ENCODE measurements at regions not wholly inside any gene's neighbourhood (a gene's known extent, or its start where the extent isn't known, plus 50 kb on each side); places are given as distances from the start of the nearest gene placed in this dataset.
A peak's percentile ranks its signal among the peaks of the same experiment; 100 is the strongest.
"Not testable (repeated sequence)": the region's sequence is repeated elsewhere in the genome, so short reads cannot be mapped to it uniquely, and the experiment has no call there.

DNA sequence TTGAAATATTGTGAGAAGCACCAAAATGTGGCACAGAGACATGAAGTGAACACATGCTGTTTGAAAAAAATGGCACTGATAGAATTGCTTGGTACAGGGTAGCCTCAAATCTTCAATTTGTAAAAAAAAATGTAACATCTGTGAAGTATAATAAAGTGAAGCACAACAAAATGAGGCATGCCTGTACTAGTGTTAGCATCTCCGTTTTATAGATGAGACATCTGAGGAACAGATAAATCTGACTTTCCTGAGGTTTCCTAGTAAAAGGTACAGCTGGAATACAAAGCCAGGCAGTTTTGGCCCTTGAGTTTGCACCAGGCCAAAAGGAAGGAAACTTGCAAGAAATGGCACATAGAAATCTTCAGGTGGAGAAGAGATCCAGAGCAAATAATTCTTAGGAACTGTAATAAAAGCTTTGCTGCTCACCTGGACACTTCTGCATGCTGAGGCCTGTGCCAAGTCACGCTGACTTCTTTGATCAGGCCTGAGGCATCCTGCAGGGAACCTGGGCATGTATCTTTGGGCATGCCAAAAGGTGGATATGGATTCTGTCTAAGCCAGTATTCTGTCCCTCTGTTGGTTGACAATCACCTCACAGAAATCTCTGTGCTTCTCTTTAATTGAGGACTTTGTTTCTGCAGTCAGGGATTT lies 251.5 kb upstream of the PLPP4 start:
- no peak for FAIRE-seq
- 66 to 78% (median 76%) methylated on average over 2 of the region's 2 CpGs for WGBS, 3 donors

DNA sequence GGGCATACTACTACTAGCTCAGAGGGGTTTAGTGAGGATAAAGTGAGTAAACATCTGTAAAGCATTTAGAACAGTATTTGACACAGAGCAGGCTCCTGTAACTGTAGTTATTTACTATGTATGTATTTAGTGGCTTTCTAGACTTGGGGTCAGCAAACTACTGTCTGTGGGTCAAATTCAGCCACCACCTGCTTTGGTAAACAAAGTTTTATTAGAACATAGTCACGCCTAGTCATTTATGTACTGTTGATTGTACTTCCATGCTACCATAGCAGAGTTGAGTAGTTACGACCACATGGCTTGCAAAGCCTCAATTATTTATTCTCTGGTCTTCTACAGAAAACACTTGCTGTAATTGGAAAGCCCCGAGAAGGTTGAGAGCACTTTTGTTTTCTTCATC lies 248.5 kb upstream of the PLPP4 start:
- no peaks in the 10 kb centered on the region for H3K36me3 ChIP-seq (ENCODE audit: control insufficient read depth in 3 of 3, insufficient read depth in 2 of 3, low read depth in 1 of 3, low read length in 3 of 3)
- H3K4me1 ChIP-seq (ENCODE audit: control insufficient read depth in 3 of 3, insufficient read depth in 2 of 3, low read depth in 1 of 3, low read length in 2 of 3) = no peaks in the 10 kb centered on the region
- FAIRE-seq (no peak), DNase-seq (no peak)
- H3K9me3 ChIP-seq (ENCODE audit: control insufficient read depth in 2 of 2, insufficient read depth in 1 of 2, low read depth in 1 of 2, low read length in 1 of 2) = no peaks in the 10 kb centered on the region
- WGBS, 3 donors = 37 to 69% (median 47%) methylated on average over 3 of the region's 3 CpGs
- no peaks in the 10 kb centered on the region for H3K27me3 ChIP-seq (ENCODE audit: control insufficient read depth in 3 of 3, insufficient read depth in 3 of 3, low read length in 3 of 3)
- H3K4me3 ChIP-seq (ENCODE audit: low read depth in 1 of 3, low read length in 3 of 3) = no peak overlapping the region
- H3K27ac ChIP-seq (ENCODE audit: low read depth in 1 of 3, low read length in 2 of 3) = no peak overlapping the region

More for the DNA sequence above, 251.5 kb upstream of the PLPP4 start:
- no peaks in the 10 kb centered on the region for H3K9me3 ChIP-seq (ENCODE audit: control insufficient read depth in 2 of 2, insufficient read depth in 1 of 2, low read depth in 1 of 2, low read length in 1 of 2)
- H3K4me1 ChIP-seq (ENCODE audit: control insufficient read depth in 3 of 3, insufficient read depth in 2 of 3, low read depth in 1 of 3, low read length in 2 of 3) = no peaks in the 10 kb centered on the region
- H3K27me3 ChIP-seq (ENCODE audit: control insufficient read depth in 3 of 3, insufficient read depth in 3 of 3, low read length in 3 of 3) = peaks cover 0 to 3% (median 0%) of the 10 kb centered on the region in 3 donors
- H3K4me3 ChIP-seq (ENCODE audit: low read depth in 1 of 3, low read length in 3 of 3) = no peak overlapping the region
- H3K27ac ChIP-seq (ENCODE audit: low read depth in 1 of 3, low read length in 2 of 3) = no peak overlapping the region
- no peak for DNase-seq
- H3K36me3 ChIP-seq (ENCODE audit: control insufficient read depth in 3 of 3, insufficient read depth in 2 of 3, low read depth in 1 of 3, low read length in 3 of 3) = no peaks in the 10 kb centered on the region

DNA sequence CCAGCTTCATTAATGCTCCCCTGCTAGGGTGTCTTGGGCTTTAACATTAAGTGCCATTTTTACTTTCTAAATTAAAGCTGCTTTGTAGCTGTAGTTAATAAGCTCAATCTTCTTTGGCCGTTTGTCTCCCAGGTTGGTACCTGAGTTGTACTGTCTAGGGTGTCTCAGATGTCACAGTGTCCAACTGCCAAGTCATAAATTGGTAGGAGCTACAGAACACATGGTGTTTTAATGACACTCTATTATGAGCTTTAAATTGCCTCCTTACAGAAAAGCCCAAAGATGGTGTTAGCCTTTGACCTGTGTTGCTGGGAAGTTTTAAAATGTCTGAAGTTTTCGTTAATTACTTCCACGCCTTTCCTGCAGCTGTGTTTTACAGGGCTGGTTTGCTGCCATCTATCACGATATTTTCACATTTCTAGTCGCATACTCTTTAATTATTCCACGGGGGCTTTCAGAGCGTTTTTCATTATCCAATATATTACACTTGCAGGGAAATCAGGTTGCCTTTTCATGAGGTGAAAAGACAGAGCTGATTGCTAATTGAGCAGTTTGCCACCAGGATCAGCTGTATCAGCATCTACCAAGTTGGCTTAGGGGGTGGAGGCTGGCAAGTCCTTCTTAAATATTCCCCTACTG lies 247.8 kb upstream of the PLPP4 start:
- FAIRE-seq = no peak
- Histone ChIP-seq H3K27ac (ENCODE audit: low read depth in 1 of 3, low read length in 2 of 3) (no peak overlapping the region), H3K4me3 (ENCODE audit: low read depth in 1 of 3, low read length in 3 of 3) (no peak overlapping the region), H3K27me3 (ENCODE audit: control insufficient read depth in 3 of 3, insufficient read depth in 3 of 3, low read length in 3 of 3) (no peaks in the 10 kb centered on the region), H3K36me3 (ENCODE audit: control insufficient read depth in 3 of 3, insufficient read depth in 2 of 3, low read depth in 1 of 3, low read length in 3 of 3) (no peaks in the 10 kb centered on the region), H3K4me1 (ENCODE audit: control insufficient read depth in 3 of 3, insufficient read depth in 2 of 3, low read depth in 1 of 3, low read length in 2 of 3) (no peaks in the 10 kb centered on the region), H3K9me3 (ENCODE audit: control insufficient read depth in 2 of 2, insufficient read depth in 1 of 2, low read depth in 1 of 2, low read length in 1 of 2) (no peaks in the 10 kb centered on the region)
- no peak for DNase-seq
- WGBS, 3 donors = 63 to 75% (median 73%) methylated on average over 7 of the region's 7 CpGs

DNA sequence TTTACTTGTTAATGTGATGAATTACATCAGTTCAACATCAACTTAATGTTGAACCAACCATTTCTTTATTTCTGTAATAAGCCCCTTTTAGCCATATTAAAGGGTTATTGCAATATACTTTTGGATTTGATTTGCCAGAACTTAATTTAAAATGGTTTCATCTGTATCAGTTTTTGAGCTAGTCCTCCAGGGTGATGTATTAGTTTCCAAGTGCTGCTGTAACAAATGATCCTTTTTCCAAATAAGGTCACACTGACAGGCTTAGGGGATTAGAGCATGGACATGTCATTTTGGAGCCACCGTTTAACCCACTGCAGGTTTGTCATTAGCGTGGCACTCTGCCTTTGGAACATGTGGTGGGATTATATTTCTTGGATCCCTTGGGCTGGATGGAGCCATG lies 244.8 kb upstream of the PLPP4 start:
- no peaks in the 10 kb centered on the region for H3K4me1 ChIP-seq (ENCODE audit: control insufficient read depth in 3 of 3, insufficient read depth in 2 of 3, low read depth in 1 of 3, low read length in 2 of 3)
- no peaks in the 10 kb centered on the region for H3K27me3 ChIP-seq (ENCODE audit: control insufficient read depth in 3 of 3, insufficient read depth in 3 of 3, low read length in 3 of 3)
- no peaks in the 10 kb centered on the region for H3K36me3 ChIP-seq (ENCODE audit: control insufficient read depth in 3 of 3, insufficient read depth in 2 of 3, low read depth in 1 of 3, low read length in 3 of 3)
- no peak for FAIRE-seq
- no peak overlapping the region for H3K4me3 ChIP-seq (ENCODE audit: low read depth in 1 of 3, low read length in 3 of 3)
- no peaks in the 10 kb centered on the region for H3K9me3 ChIP-seq (ENCODE audit: control insufficient read depth in 2 of 2, insufficient read depth in 1 of 2, low read depth in 1 of 2, low read length in 1 of 2)
- DNase-seq = no peak
- WGBS, 3 donors = 83 to 94% (median 89%) methylated on average over 2 of the region's 2 CpGs
- no peak overlapping the region for H3K27ac ChIP-seq (ENCODE audit: low read depth in 1 of 3, low read length in 2 of 3)

DNA sequence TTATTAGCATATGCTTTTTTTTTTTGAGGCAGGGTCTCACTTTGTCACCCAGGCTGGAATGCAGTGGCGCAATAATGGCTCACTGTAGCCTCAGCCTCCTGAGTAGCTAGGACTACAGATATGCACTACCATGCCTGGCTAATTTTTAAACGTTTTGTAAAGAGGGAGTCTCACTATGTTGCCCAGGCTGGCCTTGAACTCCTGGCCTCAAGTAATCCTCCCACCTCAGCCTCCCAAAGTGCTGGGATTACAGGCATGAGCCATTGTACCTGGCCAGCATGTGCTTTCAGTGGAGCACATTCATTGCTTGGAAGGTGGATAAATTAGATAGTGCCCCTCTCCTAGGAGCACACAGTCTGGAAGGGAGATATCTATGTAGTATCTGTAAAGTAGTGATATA lies 243.7 kb upstream of the PLPP4 start:
- not testable (repeated sequence) for H3K4me3 ChIP-seq (ENCODE audit: low read depth in 1 of 3, low read length in 3 of 3); H3K27ac ChIP-seq (ENCODE audit: low read depth in 1 of 3, low read length in 2 of 3); DNase-seq; H3K4me1 ChIP-seq (ENCODE audit: control insufficient read depth in 3 of 3, insufficient read depth in 2 of 3, low read depth in 1 of 3, low read length in 2 of 3); FAIRE-seq; H3K36me3 ChIP-seq (ENCODE audit: control insufficient read depth in 3 of 3, insufficient read depth in 2 of 3, low read depth in 1 of 3, low read length in 3 of 3); H3K27me3 ChIP-seq (ENCODE audit: control insufficient read depth in 3 of 3, insufficient read depth in 3 of 3, low read length in 3 of 3); H3K9me3 ChIP-seq (ENCODE audit: control insufficient read depth in 2 of 2, insufficient read depth in 1 of 2, low read depth in 1 of 2, low read length in 1 of 2)
- WGBS, 3 donors = 68 to 81% (median 68%) methylated on average over 2 of the region's 2 CpGs

DNA sequence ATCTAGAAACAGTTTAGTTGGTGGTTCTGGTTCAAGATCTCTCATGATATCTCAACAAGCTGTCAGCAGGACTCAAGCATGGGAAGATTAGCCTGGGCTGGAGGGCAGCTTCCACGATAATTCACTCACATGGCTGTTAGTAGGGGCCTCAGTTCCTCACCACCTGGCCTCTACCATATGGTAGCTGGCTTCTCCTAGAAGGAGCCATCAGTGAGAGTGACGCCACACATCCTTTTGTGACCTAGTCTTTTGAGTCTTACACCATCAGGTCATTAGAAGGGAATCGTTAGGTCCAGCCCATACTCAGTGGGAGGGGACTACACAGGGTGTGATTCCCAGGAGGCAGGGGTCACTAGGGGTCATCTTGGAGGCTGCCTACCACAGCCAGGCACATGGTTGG lies 239.3 kb upstream of the PLPP4 start:
- H3K36me3 ChIP-seq (ENCODE audit: control insufficient read depth in 3 of 3, insufficient read depth in 2 of 3, low read depth in 1 of 3, low read length in 3 of 3) = no peaks in the 10 kb centered on the region
- no peaks in the 10 kb centered on the region for H3K4me1 ChIP-seq (ENCODE audit: control insufficient read depth in 3 of 3, insufficient read depth in 2 of 3, low read depth in 1 of 3, low read length in 2 of 3)
- no peak overlapping the region for H3K27ac ChIP-seq (ENCODE audit: low read depth in 1 of 3, low read length in 2 of 3)
- H3K27me3 ChIP-seq (ENCODE audit: control insufficient read depth in 3 of 3, insufficient read depth in 3 of 3, low read length in 3 of 3) = peaks cover 0 to 3% (median 0%) of the 10 kb centered on the region in 3 donors
- WGBS, 3 donors = 55 to 74% (median 66%) methylated on average over 3 of the region's 3 CpGs
- peaks cover 0 to 4% of the 10 kb centered on the region in 2 donors for H3K9me3 ChIP-seq (ENCODE audit: control insufficient read depth in 2 of 2, insufficient read depth in 1 of 2, low read depth in 1 of 2, low read length in 1 of 2)
- no peak for DNase-seq
- no peak for FAIRE-seq
- no peak overlapping the region for H3K4me3 ChIP-seq (ENCODE audit: low read depth in 1 of 3, low read length in 3 of 3)

DNA sequence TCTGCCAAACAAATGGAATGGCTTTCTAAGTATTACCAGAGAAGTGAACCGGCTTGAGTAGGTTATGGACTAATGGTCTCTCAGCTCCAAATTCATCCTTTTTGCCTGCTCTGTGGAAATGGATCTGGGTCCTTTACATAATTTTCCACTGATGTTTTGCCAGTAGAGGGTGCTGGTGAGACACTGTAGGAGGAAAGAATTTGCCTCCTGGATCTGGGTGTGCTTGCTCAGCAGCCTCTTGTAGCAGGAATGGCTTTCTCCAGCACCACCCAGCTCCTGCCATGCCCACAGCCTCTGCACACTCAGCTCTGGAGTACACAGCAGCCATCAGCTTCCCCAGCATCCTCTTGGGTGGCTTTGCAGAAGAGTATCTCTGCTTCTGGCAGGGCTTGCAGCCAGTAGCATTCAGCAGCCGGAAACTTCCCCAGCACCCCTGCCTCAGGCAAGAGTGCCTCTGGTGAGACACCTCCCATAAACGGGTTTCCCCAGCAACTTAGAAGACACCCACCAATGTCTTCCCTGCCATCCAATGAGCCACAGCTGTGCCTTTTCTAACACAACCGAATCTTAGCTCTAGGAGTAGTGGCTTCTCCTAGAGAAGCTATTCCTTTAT lies 235.0 kb upstream of the PLPP4 start:
- H3K27me3 ChIP-seq (ENCODE audit: control insufficient read depth in 3 of 3, insufficient read depth in 3 of 3, low read length in 3 of 3) = peaks cover 0 to 3% (median 0%) of the 10 kb centered on the region in 3 donors
- no peak overlapping the region for H3K27ac ChIP-seq (ENCODE audit: low read depth in 1 of 3, low read length in 2 of 3)
- 36 to 54% (median 50%) methylated on average over 4 of the region's 4 CpGs for WGBS, 3 donors
- FAIRE-seq = no peak
- H3K36me3 ChIP-seq (ENCODE audit: control insufficient read depth in 3 of 3, insufficient read depth in 2 of 3, low read depth in 1 of 3, low read length in 3 of 3) = no peaks in the 10 kb centered on the region
- H3K9me3 ChIP-seq (ENCODE audit: control insufficient read depth in 2 of 2, insufficient read depth in 1 of 2, low read depth in 1 of 2, low read length in 1 of 2) = peaks cover 0 to 4% of the 10 kb centered on the region in 2 donors
- H3K4me1 ChIP-seq (ENCODE audit: control insufficient read depth in 3 of 3, insufficient read depth in 2 of 3, low read depth in 1 of 3, low read length in 2 of 3) = no peaks in the 10 kb centered on the region
- peak; percentile 39 to 56 for DNase-seq
- H3K4me3 ChIP-seq (ENCODE audit: low read depth in 1 of 3, low read length in 3 of 3) = no peak overlapping the region

DNA sequence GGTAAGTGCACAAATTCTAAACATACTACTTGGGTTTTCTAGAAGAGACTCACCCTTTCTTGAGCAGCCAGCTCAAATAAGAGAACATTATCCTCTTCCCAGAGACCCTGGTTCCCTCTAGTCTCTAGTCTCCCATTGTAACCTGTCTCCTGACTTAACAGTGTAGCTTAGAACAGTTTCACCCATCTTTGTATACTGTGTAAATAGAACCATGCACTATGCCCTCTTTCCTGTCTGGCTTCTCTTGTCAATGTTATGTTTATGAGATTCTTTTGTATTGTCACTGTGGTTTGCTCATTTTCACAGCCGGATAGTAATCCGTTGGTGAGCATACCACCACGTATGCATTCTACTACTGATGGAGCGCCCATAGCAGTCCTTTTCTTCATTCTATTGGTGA lies 227.4 kb upstream of the PLPP4 start:
- FAIRE-seq (no peak), DNase-seq (no peak)

More for the DNA sequence above, 227.4 kb upstream of the PLPP4 start:
- Histone ChIP-seq H3K4me3 (ENCODE audit: low read depth in 1 of 3, low read length in 3 of 3) (no peak overlapping the region), H3K4me1 (ENCODE audit: control insufficient read depth in 3 of 3, insufficient read depth in 2 of 3, low read depth in 1 of 3, low read length in 2 of 3) (no peaks in the 10 kb centered on the region), H3K27ac (ENCODE audit: low read depth in 1 of 3, low read length in 2 of 3) (no peak overlapping the region), H3K27me3 (ENCODE audit: control insufficient read depth in 3 of 3, insufficient read depth in 3 of 3, low read length in 3 of 3) (no peaks in the 10 kb centered on the region), H3K9me3 (ENCODE audit: control insufficient read depth in 2 of 2, insufficient read depth in 1 of 2, low read depth in 1 of 2, low read length in 1 of 2) (no peaks in the 10 kb centered on the region), H3K36me3 (ENCODE audit: control insufficient read depth in 3 of 3, insufficient read depth in 2 of 3, low read depth in 1 of 3, low read length in 3 of 3) (no peaks in the 10 kb centered on the region)
- WGBS, 3 donors = 85 to 90% (median 88%) methylated on average over 4 of the region's 4 CpGs
